Neural cell (in vitro differentiated cells): ENCODE measurements at regions not wholly inside any gene's neighbourhood (a gene's known extent, or its start where the extent isn't known, plus 50 kb on each side); places are given as distances from the start of the nearest gene placed in this dataset.
A peak's percentile ranks its signal among the peaks of the same experiment; 100 is the strongest.

Source experiments
- H2AFZ ChIP-seq: fragments of 200-600, 300-800 bp; sonication (generic), shearing (Covaris generic); 2 replicates; pipeline ENCODE4 v1.6.0; 2014; ENCODE audit warnings: low read depth, mild to moderate bottlenecking, antibody characterized with exemption, low read length, moderate library complexity
- H3F3A ChIP-seq: fragments of 200-600 bp; shearing (Covaris generic); 2 replicates; pipeline ENCODE4 v1.6.1; 2016; ENCODE audit warnings: mild to moderate bottlenecking, moderate library complexity, mixed read lengths, antibody characterized with exemption, low read length; ENCODE audit not compliant: insufficient read depth, poor library complexity, severe bottlenecking
- H3K27ac ChIP-seq: fragments of 200-600, 300-800 bp; sonication (generic), shearing (Covaris generic); 2 replicates; pipeline ENCODE4 v1.5.1; 2014; ENCODE audit warnings: mild to moderate bottlenecking, low read length, moderate library complexity
- H3K27me3 ChIP-seq: fragments of 300-800, 200-600 bp; sonication (generic), shearing (Covaris generic); 2 replicates; pipeline ENCODE4 v1.6.0; 2014; ENCODE audit warnings: mild to moderate bottlenecking, low read depth, low read length, moderate library complexity; ENCODE audit not compliant: insufficient read depth
- H3K36me3 ChIP-seq: fragments of 300-800, 200-600 bp; sonication (generic), shearing (Covaris generic); 2 replicates; pipeline ENCODE4 v1.5.1; 2014; ENCODE audit warnings: mild to moderate bottlenecking, antibody characterized with exemption, low read length, moderate library complexity; ENCODE audit not compliant: insufficient read depth
- H3K4me2 ChIP-seq: fragments of 300-800, 200-600 bp; sonication (generic), shearing (Covaris generic); 2 replicates; pipeline ENCODE4 v1.6.0; 2014; ENCODE audit warnings: mild to moderate bottlenecking, low read length
- H3K4me3 ChIP-seq: fragments of 300-800, 200-600 bp; sonication (generic), shearing (Covaris generic); 2 replicates; pipeline ENCODE4 v1.5.1; 2014; ENCODE audit warnings: mild to moderate bottlenecking, low read length, moderate library complexity
- H3K79me2 ChIP-seq: fragments of 200-600 bp; shearing (Covaris generic); replicated peaks from 2 replicates; pipeline ENCODE4 v1.6.0; 2014; ENCODE audit warnings: mild to moderate bottlenecking, low read length, moderate library complexity; ENCODE audit not compliant: insufficient read depth
- H3K9ac ChIP-seq: fragments of 300-800, 200-600 bp; sonication (generic), shearing (Covaris generic); 2 replicates; pipeline ENCODE4 v1.6.1; 2016; ENCODE audit warnings: mild to moderate bottlenecking, low read length, mixed read lengths
- H3K9me2 ChIP-seq: fragments of 200-600 bp; shearing (Covaris generic); 2 replicates; pipeline ENCODE4 v1.6.1; 2016; ENCODE audit warnings: mild to moderate bottlenecking, low read length, mixed read lengths; ENCODE audit not compliant: insufficient read depth
- H3K9me3 ChIP-seq: fragments of 200-600, 300-800 bp; sonication (generic), shearing (Covaris generic); 2 replicates; pipeline ENCODE4 v1.6.1; 2016; ENCODE audit warnings: mild to moderate bottlenecking, mixed run types, low read length, moderate library complexity, mixed read lengths
- H4K20me1 ChIP-seq: fragments of 200-600 bp; shearing (Covaris generic); 2 replicates; pipeline ENCODE4 v1.6.1; 2016; ENCODE audit warnings: mild to moderate bottlenecking, mixed run types; ENCODE audit not compliant: insufficient read depth
- EP300 ChIP-seq: fragments of 450-650 bp; conservative IDR thresholded peaks from 2 replicates; pipeline ENCODE4 v1.6.1; 2014; ENCODE audit warnings: antibody characterized with exemption, mild to moderate bottlenecking, moderate library complexity; ENCODE audit not compliant: poor library complexity, severe bottlenecking
- EZH2 ChIP-seq: fragments of 200-600, 300-800 bp; shearing (Covaris generic), sonication (generic); IDR thresholded peaks from 2 replicates; pipeline ENCODE4 v1.6.1; 2014; ENCODE audit warnings: antibody characterized with exemption, low read length, borderline replicate concordance, mild to moderate bottlenecking; ENCODE audit not compliant: insufficient read depth, poor library complexity, severe bottlenecking
- MXI1 ChIP-seq: fragments of 450-650 bp; conservative IDR thresholded peaks from 2 replicates; pipeline ENCODE4 v1.6.1; 2014; ENCODE audit warnings: antibody characterized with exemption, mild to moderate bottlenecking; ENCODE audit not compliant: poor library complexity, severe bottlenecking
- POLR2AphosphoS5 ChIP-seq: IDR thresholded peaks from 2 replicates; pipeline ENCODE4 v1.6.1; 2012
- RAD21 ChIP-seq: fragments of 450-650 bp; conservative IDR thresholded peaks from 2 replicates; pipeline ENCODE4 v1.6.1; 2014; ENCODE audit warnings: antibody characterized with exemption, mild to moderate bottlenecking, moderate library complexity
- REST ChIP-seq: IDR thresholded peaks from 2 replicates; pipeline ENCODE4 v1.6.1; 2012; ENCODE audit warnings: borderline replicate concordance
- SMC3 ChIP-seq: fragments of 450-650 bp; conservative IDR thresholded peaks from 2 replicates; pipeline ENCODE4 v1.6.1; 2014; ENCODE audit warnings: antibody characterized with exemption, mild to moderate bottlenecking, moderate library complexity; ENCODE audit not compliant: poor library complexity
- TAF1 ChIP-seq: IDR thresholded peaks from 2 replicates; pipeline ENCODE4 v1.6.1; 2012; ENCODE audit warnings: low read depth
- TF ChIP-seq, protein P1 (sequence below): fragments of 450-650 bp; IDR thresholded peaks from 2 replicates; pipeline ENCODE4 v1.5.1; 2014; ENCODE audit warnings: antibody characterized with exemption, mild to moderate bottlenecking, moderate library complexity; ENCODE audit not compliant: poor library complexity, severe bottlenecking

DNA sequence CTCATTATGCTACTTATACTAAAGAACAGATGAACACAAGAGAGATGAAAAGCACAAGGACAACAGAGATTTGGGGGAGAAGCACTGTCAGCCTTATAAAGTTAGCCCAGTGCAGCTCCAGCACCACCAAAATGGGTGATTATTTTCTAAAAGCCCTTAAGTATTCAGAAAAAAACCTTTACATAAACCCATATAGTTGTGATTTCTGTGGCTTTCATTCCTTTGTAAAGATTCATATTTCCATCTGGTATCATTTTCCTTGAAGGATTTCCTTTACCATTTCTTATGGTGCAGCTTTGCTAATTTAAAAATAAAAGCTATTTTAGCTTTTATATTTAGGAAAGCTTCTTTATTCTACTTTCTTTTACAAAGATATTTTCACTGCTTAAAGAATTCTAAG lies 311.0 kb downstream of the TMEM167A start:
- Histone ChIP-seq H3K9ac (no peak overlapping the region), H3K9me2 (no peaks in the 10 kb centered on the region), H3K36me3 (no peaks in the 10 kb centered on the region), H3F3A (peaks cover 5% of the 10 kb centered on the region), H3K27me3 (no peaks in the 10 kb centered on the region), H3K4me2 (no peak overlapping the region), H2AFZ (no peak overlapping the region), H3K4me3 (no peak overlapping the region), H3K79me2 (no peaks in the 10 kb centered on the region), H3K9me3 (no peaks in the 10 kb centered on the region), H3K27ac (peak overlapping the region; percentile 24), H4K20me1 (no peaks in the 10 kb centered on the region)
- TF ChIP-seq RAD21 (no peak), SMC3 (no peak), POLR2AphosphoS5 (no peak), REST (no peak), TAF1 (no peak), EZH2 (no peak), MXI1 (no peak), EP300 (no peak)
- TF ChIP-seq, protein P1, sequence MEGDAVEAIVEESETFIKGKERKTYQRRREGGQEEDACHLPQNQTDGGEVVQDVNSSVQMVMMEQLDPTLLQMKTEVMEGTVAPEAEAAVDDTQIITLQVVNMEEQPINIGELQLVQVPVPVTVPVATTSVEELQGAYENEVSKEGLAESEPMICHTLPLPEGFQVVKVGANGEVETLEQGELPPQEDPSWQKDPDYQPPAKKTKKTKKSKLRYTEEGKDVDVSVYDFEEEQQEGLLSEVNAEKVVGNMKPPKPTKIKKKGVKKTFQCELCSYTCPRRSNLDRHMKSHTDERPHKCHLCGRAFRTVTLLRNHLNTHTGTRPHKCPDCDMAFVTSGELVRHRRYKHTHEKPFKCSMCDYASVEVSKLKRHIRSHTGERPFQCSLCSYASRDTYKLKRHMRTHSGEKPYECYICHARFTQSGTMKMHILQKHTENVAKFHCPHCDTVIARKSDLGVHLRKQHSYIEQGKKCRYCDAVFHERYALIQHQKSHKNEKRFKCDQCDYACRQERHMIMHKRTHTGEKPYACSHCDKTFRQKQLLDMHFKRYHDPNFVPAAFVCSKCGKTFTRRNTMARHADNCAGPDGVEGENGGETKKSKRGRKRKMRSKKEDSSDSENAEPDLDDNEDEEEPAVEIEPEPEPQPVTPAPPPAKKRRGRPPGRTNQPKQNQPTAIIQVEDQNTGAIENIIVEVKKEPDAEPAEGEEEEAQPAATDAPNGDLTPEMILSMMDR: no peak

DNA sequence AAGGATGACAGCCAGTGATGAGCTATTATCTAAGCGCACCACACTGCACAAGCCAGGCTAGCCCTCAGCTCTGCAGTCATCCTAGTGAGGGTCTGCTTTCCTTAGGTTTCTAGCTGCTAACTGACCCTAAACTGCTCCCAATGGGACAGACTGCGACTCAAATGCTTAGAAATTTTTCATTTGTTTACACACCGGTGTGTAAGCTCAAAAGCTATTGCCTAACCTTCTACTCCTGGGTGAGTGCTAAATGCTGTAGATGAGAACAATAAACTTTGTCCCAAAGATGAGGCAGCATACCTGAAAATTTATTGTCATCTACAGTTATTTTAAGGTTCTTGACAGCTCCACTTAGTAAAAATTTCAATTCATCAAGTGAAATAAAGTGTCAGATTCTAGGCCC lies 311.4 kb downstream of the TMEM167A start:
- H3K79me2 ChIP-seq: no peaks in the 10 kb centered on the region
- no peaks in the 10 kb centered on the region for H3K9me2 ChIP-seq
- H3K9me3 ChIP-seq: no peaks in the 10 kb centered on the region
- TF ChIP-seq, protein P1: no peak
- TF ChIP-seq REST: no peak
- TF ChIP-seq SMC3: no peak
- no peak for TF ChIP-seq MXI1
- no peak for TF ChIP-seq RAD21
- no peak for TF ChIP-seq EP300
- TF ChIP-seq EZH2: no peak
- no peak for TF ChIP-seq POLR2AphosphoS5
- no peak for TF ChIP-seq TAF1
- peak overlapping the region; percentile 24 for H3K27ac ChIP-seq
- H3K36me3 ChIP-seq: no peaks in the 10 kb centered on the region
- no peak overlapping the region for H3K9ac ChIP-seq
- H3K4me2 ChIP-seq: no peak overlapping the region
- H2AFZ ChIP-seq: no peak overlapping the region
- H3K27me3 ChIP-seq: no peaks in the 10 kb centered on the region
- H4K20me1 ChIP-seq: no peaks in the 10 kb centered on the region
- peaks cover 5% of the 10 kb centered on the region for H3F3A ChIP-seq
- H3K4me3 ChIP-seq: peak overlapping the region; percentile 11
